ENCODE measurements at regions not wholly inside any gene's neighbourhood (a gene's known extent, or its start where the extent isn't known, plus 50 kb on each side); places are given as distances from the start of the nearest gene placed in this dataset.

- H3K36me3 ChIP-seq, result no peaks in the 10 kb centered on the region
- no peaks in the 10 kb centered on the region for H3K27me3 ChIP-seq
- no peaks in the 10 kb centered on the region for H3K9me3 ChIP-seq
- H3K4me3 ChIP-seq, result no peak overlapping the region
- intact Hi-C loops (cut with DNase I; ENCODE audit: low total_unique reads), result loop anchor here (5.0 kb wide), 1 partner anchor 642 kb away; no protein-coding TSS in a partner anchor
- H3K27ac ChIP-seq, result no peak overlapping the region
- H3K4me1 ChIP-seq, result no peaks in the 10 kb centered on the region
- DNase-seq (ENCODE audit: low spot score in 2 of 2), result no peak
- TF ChIP-seq POLR2AphosphoS5 (IDR thresholded peaks at IDR 0.05), result no peak
Measured at GRCh38 chr12:90899456-90900182, 55.4 kb downstream of the CCER1 start.

GRCh38 chr12:90897986-90898385 lies 57.0 kb downstream of the CCER1 start:
- no peak overlapping the region for H3K4me3 ChIP-seq
- no peak for TF ChIP-seq POLR2AphosphoS5 (IDR thresholded peaks at IDR 0.05)
- no peaks in the 10 kb centered on the region for H3K36me3 ChIP-seq
- H3K4me1 ChIP-seq, result no peaks in the 10 kb centered on the region
- intact Hi-C loops (cut with DNase I; ENCODE audit: low total_unique reads), result no loop called here
- no peak for DNase-seq (ENCODE audit: low spot score in 2 of 2)
- no peaks in the 10 kb centered on the region for H3K27me3 ChIP-seq
- H3K27ac ChIP-seq, result no peak overlapping the region
- no peaks in the 10 kb centered on the region for H3K9me3 ChIP-seq

GRCh38 chr12:90897316-90897715 lies 57.7 kb downstream of the CCER1 start:
- intact Hi-C loops (cut with DNase I; ENCODE audit: low total_unique reads), result no loop called here
- Histone ChIP-seq H3K4me1 (no peaks in the 10 kb centered on the region), H3K27ac (no peak overlapping the region), H3K27me3 (no peaks in the 10 kb centered on the region), H3K36me3 (no peaks in the 10 kb centered on the region), H3K4me3 (no peak overlapping the region), H3K9me3 (no peaks in the 10 kb centered on the region)
- TF ChIP-seq CTCF (IDR thresholded peaks at IDR 0.05), result no peak
- no peak for TF ChIP-seq POLR2AphosphoS5 (IDR thresholded peaks at IDR 0.05)
- no peak for TF ChIP-seq POLR2A (IDR thresholded peaks at IDR 0.05)
- no peak for DNase-seq (ENCODE audit: low spot score in 2 of 2)

- Histone ChIP-seq H3K4me1 (no peaks in the 10 kb centered on the region), H3K4me3 (no peak overlapping the region), H3K9me3 (no peaks in the 10 kb centered on the region), H3K27me3 (no peaks in the 10 kb centered on the region), H3K36me3 (no peaks in the 10 kb centered on the region), H3K27ac (no peak overlapping the region)
- no peak for TF ChIP-seq POLR2A (IDR thresholded peaks at IDR 0.05)
- TF ChIP-seq POLR2AphosphoS5 (IDR thresholded peaks at IDR 0.05), result no peak
- no peak for TF ChIP-seq CTCF (IDR thresholded peaks at IDR 0.05)
- DNase-seq (ENCODE audit: low spot score in 2 of 2), result no peak
- intact Hi-C loops (cut with DNase I; ENCODE audit: low total_unique reads), result no loop called here
Measured at GRCh38 chr12:90896821-90897220, 58.2 kb downstream of the CCER1 start.

- H3K36me3 ChIP-seq, result no peaks in the 10 kb centered on the region
- no peak overlapping the region for H3K4me3 ChIP-seq
- no peaks in the 10 kb centered on the region for H3K9me3 ChIP-seq
- H3K4me1 ChIP-seq, result no peaks in the 10 kb centered on the region
- TF ChIP-seq POLR2A (IDR thresholded peaks at IDR 0.05) (no peak), CTCF (IDR thresholded peaks at IDR 0.05) (no peak), POLR2AphosphoS5 (IDR thresholded peaks at IDR 0.05) (no peak)
- H3K27ac ChIP-seq, result no peak overlapping the region
- no peak for DNase-seq (ENCODE audit: low spot score in 2 of 2)
- no peaks in the 10 kb centered on the region for H3K27me3 ChIP-seq
- intact Hi-C loops (cut with DNase I; ENCODE audit: low total_unique reads), result no loop called here
Measured at GRCh38 chr12:90896164-90896563, 58.8 kb downstream of the CCER1 start.

GRCh38 chr12:90888316-90888715 lies 66.7 kb downstream of the CCER1 start:
- H3K9me3 ChIP-seq, result no peaks in the 10 kb centered on the region
- no peaks in the 10 kb centered on the region for H3K36me3 ChIP-seq
- TF ChIP-seq POLR2A (IDR thresholded peaks at IDR 0.05) (no peak), CTCF (IDR thresholded peaks at IDR 0.05) (no peak), POLR2AphosphoS5 (IDR thresholded peaks at IDR 0.05) (no peak)
- no peaks in the 10 kb centered on the region for H3K27me3 ChIP-seq
- no peaks in the 10 kb centered on the region for H3K4me1 ChIP-seq
- no peak overlapping the region for H3K27ac ChIP-seq
- H3K4me3 ChIP-seq, result no peak overlapping the region
- DNase-seq (ENCODE audit: low spot score in 2 of 2), result no peak
- intact Hi-C loops (cut with DNase I; ENCODE audit: low total_unique reads), result no loop called here
